Spleen (tissue), 7 donors: ENCODE measurements at regions not wholly inside any gene's neighbourhood (a gene's known extent, or its start where the extent isn't known, plus 50 kb on each side); places are given as distances from the start of the nearest gene placed in this dataset.

ENCODE experiments used
- CTCF ChIP-seq, 11 experiments: fragments of 200-600 bp in 7 of 11; fragments of 450-650 bp in 4 of 11; sonication (generic) in 4 of 11; IDR thresholded peaks in 8 of 11; conservative IDR thresholded peaks in 3 of 11; 1 replicate in 7 of 11; 2 replicates in 4 of 11; pipeline versions ENCODE4 v1.4.0 to v1.8.0; 2016 to 2021; ENCODE audit warnings: antibody characterized with exemption in 11 of 11, inconsistent platforms in 4 of 11, mild to moderate bottlenecking in 1 of 11
- POLR2A ChIP-seq, 3 donors: fragments of 450-650 bp; IDR thresholded peaks; one replicate each; pipeline ENCODE4 v1.5.1; 2017; ENCODE audit warnings: antibody characterized with exemption in 3 of 3, mild to moderate bottlenecking in 1 of 3
- POLR2AphosphoS5 ChIP-seq, 3 donors: sonication (generic); formaldehyde crosslinking; IDR thresholded peaks; one replicate each; pipeline ENCODE4 v1.5.1; 2017; ENCODE audit warnings: antibody characterized with exemption in 3 of 3
- donor health status: DM: no; HTN: no; CAD: no; lungs with moderate emphysema.
- donor health status: DM: no; HTN: no; CAD: no.
- donor health status: DM: no; HTN: no; CAD: no.

GRCh38 chr11:24153337-24153736 lies 343.5 kb upstream of the LUZP2 start:
- TF ChIP-seq CTCF (IDR thresholded peaks at IDR 0.05 in 8 of 11, conservative IDR thresholded peaks at IDR 0.05 in 3 of 11) (no peak), POLR2A (IDR thresholded peaks at IDR 0.05) (no peak), POLR2AphosphoS5 (IDR thresholded peaks at IDR 0.05) (no peak)
